GM20431 (cell line): ENCODE measurements at regions not wholly inside any gene's neighbourhood (a gene's known extent, or its start where the extent isn't known, plus 50 kb on each side); places are given as distances from the start of the nearest gene placed in this dataset.

Source experiments
- in situ Hi-C: fragments of 300-500 bp; cut with MseI, MboI; formaldehyde crosslinking; loops from one replicate; pipeline ENCODE4 v1.15.0; 2020; ENCODE audit warnings: low sequenced_read_pairs; ENCODE audit not compliant: unreplicated experiment

- in situ Hi-C loops: loop anchor here (25.0 kb wide), 2 partner anchors 223 to 398 kb away; no protein-coding TSS in a partner anchor
These were observed 68.8 kb downstream of the RMI2 start for GRCh38 chr16:11413907-11414595.

- in situ Hi-C loops: loop anchor here (25.0 kb wide), 2 partner anchors 222 to 397 kb away; no protein-coding TSS in a partner anchor
These were observed 69.8 kb downstream of the RMI2 start for GRCh38 chr16:11414815-11415775.

DNA sequence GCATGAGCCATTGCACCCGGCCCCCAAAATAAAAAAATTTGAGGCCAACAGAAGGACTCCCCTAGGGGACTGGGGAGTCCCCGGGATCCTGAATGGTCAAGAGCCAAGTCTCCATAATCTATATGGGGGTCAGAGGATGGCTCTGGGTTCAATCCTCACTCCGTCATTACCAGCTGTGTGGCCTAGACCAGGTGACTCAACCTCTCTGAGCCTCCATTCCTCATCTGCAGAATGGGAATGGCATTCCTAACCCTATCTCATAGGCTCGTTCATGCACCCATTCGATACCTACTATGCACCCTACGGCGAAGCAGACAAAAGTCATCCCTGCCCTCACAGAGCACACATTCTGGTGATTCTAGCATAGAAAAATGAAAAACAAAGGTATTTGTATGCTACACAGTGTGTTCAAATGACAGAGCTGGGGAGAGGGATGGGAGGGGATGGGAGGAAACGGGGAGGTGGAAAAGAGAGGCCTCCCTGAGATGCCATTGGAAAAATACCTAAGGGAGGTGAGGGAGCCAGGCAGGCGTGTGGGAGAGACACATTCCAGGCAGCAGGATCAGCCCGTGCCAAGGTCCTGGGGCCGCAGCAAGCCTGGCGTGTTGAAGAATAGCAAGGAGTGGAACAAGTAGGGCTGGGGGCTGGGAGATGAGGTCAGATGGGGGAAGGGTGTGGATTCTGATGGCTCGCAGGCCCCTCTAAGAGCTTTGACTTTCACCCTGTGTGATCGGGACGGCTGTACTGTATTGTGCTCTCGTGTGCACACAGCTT is 71.2 kb downstream of the RMI2 start:
- in situ Hi-C loops: loop anchor here (25.0 kb wide), 2 partner anchors 221 to 396 kb away; no protein-coding TSS in a partner anchor

DNA sequence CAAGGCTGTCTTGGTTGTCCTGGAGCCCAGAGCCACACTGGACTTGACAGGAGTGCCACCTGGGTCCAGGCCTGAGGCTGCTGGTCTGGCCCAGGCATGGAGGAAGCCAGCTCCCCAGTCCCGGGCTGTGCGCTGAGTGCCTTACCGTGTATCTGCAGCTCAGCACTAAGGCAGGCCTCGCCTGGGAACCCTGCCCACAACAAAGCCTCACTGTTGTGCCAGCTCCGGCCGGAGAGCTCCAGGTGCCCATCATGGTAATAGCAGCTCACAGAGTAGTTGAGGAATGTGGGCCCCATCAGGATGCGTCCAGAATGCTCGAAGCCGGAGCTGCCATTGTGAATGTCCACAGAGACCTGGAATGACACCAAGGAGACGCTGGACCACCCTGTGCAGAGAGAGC is 72.2 kb downstream of the RMI2 start:
- in situ Hi-C loops: loop anchor here (25.0 kb wide), 2 partner anchors 220 to 395 kb away; no protein-coding TSS in a partner anchor

DNA sequence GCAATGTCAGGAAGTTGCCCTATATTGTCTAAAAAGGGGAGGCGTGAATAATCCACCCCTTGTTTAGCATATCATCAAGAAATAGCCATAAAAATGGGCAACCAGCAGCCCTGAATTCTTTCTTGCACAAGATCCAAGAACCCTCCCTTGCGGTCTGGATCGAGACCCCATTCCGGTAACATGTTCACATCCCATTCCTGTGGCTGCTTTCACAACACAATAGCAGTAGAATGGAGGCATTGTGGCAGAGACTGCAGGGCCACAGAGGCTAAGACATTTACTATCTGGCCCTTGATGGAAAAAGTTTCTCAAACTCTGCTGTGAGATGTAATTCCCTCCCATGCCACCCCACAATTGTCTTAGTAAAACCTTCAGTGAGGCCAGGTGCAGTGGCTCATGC is 73.2 kb downstream of the RMI2 start:
- in situ Hi-C loops: loop anchor here (25.0 kb wide), 2 partner anchors 219 to 394 kb away; no protein-coding TSS in a partner anchor

DNA sequence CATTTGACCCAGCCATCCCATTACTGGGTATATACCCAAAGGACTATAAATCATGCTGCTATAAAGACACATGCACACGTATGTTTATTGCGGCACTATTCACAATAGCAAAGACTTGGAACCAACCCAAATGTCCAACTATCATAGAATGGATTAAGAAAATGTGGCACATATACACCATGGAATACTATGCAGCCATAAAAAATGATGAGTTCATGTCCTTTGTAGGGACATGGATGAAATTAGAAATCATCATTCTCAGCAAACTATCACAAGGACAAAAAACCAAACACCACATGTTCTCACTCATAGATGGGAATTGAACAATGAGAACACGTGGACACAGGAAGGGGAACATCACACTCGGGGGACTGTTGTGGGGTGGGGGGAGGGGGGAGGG is 74.8 kb downstream of the RMI2 start:
- in situ Hi-C loops: loop anchor here (25.0 kb wide), 2 partner anchors 217 to 392 kb away; no protein-coding TSS in a partner anchor

GRCh38 chr16:11420895-11421294 is 75.6 kb downstream of the RMI2 start:
- in situ Hi-C loops: loop anchor here (25.0 kb wide), 2 partner anchors 216 to 391 kb away; no protein-coding TSS in a partner anchor

DNA sequence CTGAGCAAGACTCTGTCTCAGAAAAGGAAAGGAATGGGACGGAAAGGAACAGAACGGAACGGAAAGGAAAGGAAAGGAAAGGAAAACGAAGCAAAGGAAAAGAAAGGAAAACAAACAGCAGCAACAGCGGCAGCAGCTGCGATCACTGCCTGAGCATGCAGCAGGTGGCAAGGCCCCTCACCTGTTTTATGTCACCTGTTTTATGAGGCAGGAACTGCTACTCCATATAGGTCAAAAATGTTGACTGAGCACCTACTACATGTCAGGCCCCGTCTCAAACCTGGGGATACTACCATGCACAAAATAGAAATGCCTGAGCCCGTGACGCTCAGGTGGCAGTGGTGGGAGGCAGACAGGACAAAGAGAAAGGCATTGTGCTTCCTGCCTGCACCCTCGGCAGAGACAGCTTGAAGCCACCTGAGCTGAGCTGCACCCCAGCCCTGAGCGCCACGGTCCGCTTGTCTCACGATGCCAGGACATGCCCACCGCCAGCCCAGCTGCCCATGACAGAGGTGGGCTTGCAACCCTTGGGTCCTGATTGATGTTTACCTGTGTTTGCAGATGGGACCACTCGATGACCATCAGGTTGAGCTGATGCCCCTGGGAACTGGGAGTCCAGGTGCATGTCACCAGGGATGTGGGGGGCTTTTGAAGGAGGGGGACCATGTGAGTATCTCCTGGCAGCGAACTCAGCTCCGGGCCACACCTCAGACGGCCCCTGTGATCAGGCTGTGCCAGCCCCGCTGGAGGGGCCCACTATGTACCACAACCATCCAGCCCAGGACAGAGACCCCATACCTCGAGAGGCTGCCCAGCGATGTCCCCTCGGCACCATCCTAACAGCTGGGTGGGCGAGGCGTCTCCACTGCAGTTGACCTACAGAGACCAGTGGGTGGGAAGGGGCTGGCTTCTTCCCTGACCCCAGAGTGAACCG is 77.4 kb downstream of the RMI2 start:
- in situ Hi-C loops: loop anchor here (25.0 kb wide), 2 partner anchors 215 to 390 kb away; no protein-coding TSS in a partner anchor

GRCh38 chr16:11423315-11424117 is 78.3 kb downstream of the RMI2 start:
- in situ Hi-C loops: loop anchor here (25.0 kb wide), 2 partner anchors 214 to 389 kb away; no protein-coding TSS in a partner anchor

DNA sequence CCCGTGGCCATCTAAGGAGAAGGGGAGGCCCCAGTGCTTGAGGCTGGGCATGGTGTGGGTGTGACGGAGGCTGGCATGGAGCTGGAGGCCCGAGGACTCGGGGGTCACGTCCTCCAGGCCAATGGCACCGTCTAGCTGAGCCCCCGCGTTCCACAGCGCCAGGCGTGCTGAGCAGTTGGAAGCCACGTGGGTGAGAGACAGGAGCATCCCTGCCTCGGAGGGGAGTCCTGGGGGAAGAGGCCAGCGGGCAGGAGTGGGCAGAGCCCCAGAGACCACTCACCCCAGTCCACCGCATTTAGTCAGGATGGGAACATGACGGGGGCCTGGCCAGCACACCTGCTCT is 78.8 kb downstream of the RMI2 start:
- in situ Hi-C loops: loop anchor here (25.0 kb wide), 2 partner anchors 213 to 388 kb away; no protein-coding TSS in a partner anchor

DNA sequence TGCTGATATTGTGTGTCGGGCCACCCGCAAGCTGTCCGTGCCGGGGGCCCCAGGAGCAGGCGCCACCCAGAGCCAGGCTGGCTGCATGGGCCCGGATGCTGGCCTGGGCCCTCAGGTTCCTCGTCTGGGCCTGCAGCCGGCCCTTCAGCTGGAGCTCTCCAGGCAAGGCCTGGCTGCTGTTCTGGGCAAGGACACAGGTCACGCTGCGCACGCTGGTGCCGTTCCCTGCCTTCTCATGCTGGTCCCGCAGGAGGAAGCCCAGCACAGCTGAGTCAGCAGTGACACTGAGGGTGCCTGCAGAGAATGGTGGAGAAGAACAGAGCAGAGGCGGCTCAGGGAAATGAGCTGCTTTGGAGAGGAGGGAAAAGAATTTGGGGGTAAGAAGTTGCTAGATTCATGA is 79.9 kb downstream of the RMI2 start:
- in situ Hi-C loops: no loop called here

- in situ Hi-C loops: no loop called here
These were observed 83.3 kb downstream of the RMI2 start for GRCh38 chr16:11428623-11428953.

GRCh38 chr16:11429123-11429522 is 83.9 kb downstream of the RMI2 start:
- in situ Hi-C loops: no loop called here

GRCh38 chr16:11429823-11430222 is 84.6 kb downstream of the RMI2 start:
- in situ Hi-C loops: no loop called here

DNA sequence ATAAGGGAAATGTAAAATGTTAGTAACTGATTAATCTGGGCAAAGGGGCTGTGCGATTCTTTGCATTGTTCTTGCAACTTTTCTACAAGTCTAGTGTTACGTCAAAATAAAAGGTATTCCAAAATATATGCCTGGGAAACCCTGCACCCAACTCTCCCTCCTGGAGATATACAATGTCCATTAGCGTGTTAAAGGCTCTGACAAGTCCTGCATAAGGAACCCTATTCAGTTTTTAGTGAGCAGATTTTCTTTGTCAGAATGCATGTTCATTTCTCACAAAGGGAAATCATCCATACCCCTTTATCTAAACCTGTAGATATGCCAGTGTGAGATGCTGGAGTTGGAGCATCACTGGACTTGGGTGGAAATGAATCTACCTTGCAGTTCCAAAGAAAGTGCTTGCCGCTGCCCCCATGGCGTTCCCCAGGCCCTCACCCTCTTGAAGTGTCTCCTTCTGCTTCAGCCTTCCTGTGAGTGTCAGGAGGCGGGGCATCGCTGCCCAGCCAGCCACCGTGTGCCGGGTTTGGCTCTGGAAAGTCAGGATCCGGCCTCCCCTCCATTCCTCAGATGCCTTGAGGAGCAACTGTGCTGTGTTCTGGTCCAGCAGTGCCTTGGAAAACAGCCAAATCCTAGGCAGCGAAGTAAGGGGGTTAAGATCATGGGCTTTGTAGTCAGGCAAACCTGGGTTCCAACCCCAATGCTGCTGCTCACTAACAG is 85.5 kb downstream of the RMI2 start:
- in situ Hi-C loops: no loop called here

DNA sequence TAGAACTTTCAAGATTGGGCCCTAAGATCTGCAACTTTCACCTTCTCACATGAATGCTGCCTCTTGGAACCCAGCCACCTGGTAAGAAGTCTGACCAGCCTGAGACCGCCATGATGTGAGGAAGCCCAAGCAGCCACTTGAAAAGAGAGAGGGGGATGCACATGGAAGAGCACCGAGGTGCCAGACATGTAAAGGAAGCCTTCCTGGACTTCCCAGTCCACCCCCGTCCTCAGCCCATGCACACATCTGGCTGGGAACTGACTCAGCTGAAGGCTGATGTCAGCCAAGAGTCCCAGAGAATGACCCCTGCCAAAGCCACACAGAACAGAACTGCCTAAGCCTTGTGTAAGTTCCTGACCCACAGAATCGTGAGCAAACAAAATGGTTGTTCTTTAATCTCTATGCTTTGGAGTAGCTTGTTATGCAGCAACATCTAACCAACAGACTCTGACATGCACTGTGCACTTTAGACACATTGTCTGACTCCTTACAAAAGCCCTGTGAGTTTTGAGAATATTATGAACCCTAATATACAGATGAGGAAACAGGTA is 86.7 kb downstream of the RMI2 start:
- in situ Hi-C loops: no loop called here

DNA sequence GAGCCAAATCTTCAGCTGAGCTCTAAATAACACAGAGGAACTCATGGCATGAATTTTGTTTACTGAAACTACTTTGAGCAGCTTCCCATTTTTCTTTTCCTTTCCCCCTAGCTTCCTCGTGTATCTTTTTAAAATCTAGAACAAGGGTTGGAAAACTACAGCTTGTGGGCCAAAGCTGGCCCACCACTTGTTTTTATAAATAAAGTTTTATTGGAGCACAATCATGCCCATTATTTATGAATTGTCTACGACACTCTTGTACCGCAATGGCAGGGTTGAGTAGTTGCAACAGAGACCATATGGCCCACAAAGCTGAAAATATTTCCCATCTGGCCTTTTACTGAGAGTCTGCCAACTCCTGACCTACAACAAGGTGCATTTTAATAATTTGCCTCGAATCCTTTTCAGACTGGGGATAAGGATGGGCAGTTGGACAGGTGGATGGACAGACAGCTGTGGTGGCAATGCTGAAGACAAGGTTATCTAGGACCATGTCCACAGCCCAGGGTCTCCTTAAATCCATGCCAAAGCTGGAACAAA is 87.7 kb downstream of the RMI2 start:
- in situ Hi-C loops: no loop called here
